Activated CD8-positive, alpha-beta memory T cell treated with anti-CD3 and anti-CD28 coated beads for 1 hour (primary cell): ENCODE measurements at regions not wholly inside any gene's neighbourhood (a gene's known extent, or its start where the extent isn't known, plus 50 kb on each side); places are given as distances from the start of the nearest gene placed in this dataset.
"Not testable (repeated sequence)": the region's sequence is repeated elsewhere in the genome, so short reads cannot be mapped to it uniquely, and the experiment has no call there.

Experiments
- DNase-seq, 2 donors: peaks; one replicate each; pipeline ENCODE4 v3.0.0-alpha.2; 2020; ENCODE audit warnings: low read depth in 1 of 2; ENCODE audit errors: extremely low read depth in 1 of 2

GRCh38 chr3:177687291-177687690 is 490.0 kb upstream of the TBL1XR1 start:
- no peak for DNase-seq

- no peak for DNase-seq
Observed at GRCh38 chr3:177688152-177688551, 490.9 kb upstream of the TBL1XR1 start.

- no peak for DNase-seq
Observed at GRCh38 chr3:177689077-177689476, 491.8 kb upstream of the TBL1XR1 start.

GRCh38 chr3:177689869-177690268 is 492.6 kb upstream of the TBL1XR1 start:
- no peak for DNase-seq

GRCh38 chr3:177690306-177690705 is 493.0 kb upstream of the TBL1XR1 start:
- DNase-seq: no peak

GRCh38 chr3:177692304-177692975 is 495.2 kb upstream of the TBL1XR1 start:
- DNase-seq: no peak

GRCh38 chr3:177693616-177694264 is 496.5 kb upstream of the TBL1XR1 start:
- DNase-seq: no peak

- no peak for DNase-seq
Observed at GRCh38 chr3:177694316-177694715, 497.0 kb upstream of the TBL1XR1 start.

- DNase-seq: no peak
Observed at GRCh38 chr3:177694951-177695350, 497.7 kb upstream of the TBL1XR1 start.

- DNase-seq: no peak
Observed at GRCh38 chr3:177700117-177700516, 502.8 kb upstream of the TBL1XR1 start.

- DNase-seq: no peak
Observed at GRCh38 chr3:177703788-177704187, 506.5 kb upstream of the TBL1XR1 start.

GRCh38 chr3:177705976-177706823 is 508.9 kb upstream of the TBL1XR1 start:
- DNase-seq: no peak

GRCh38 chr3:177709470-177709869 is 512.2 kb upstream of the TBL1XR1 start:
- not testable (repeated sequence) for DNase-seq

- no peak for DNase-seq
Observed at GRCh38 chr3:177710506-177710905, 513.2 kb upstream of the TBL1XR1 start.

GRCh38 chr3:177711637-177712036 is 514.4 kb upstream of the TBL1XR1 start:
- DNase-seq: no peak

GRCh38 chr3:177713928-177714900 is 516.9 kb upstream of the TBL1XR1 start:
- DNase-seq: no peak

GRCh38 chr3:177714945-177715344 is 517.7 kb upstream of the TBL1XR1 start:
- no peak for DNase-seq

- DNase-seq: no peak
Observed at GRCh38 chr3:177715980-177716379, 518.7 kb upstream of the TBL1XR1 start.

- not testable (repeated sequence) for DNase-seq
Observed at GRCh38 chr3:177720927-177721326, 523.6 kb upstream of the TBL1XR1 start.
